ENCODE measurements at regions not wholly inside any gene's neighbourhood (a gene's known extent, or its start where the extent isn't known, plus 50 kb on each side); places are given as distances from the start of the nearest gene placed in this dataset.

GRCh38 chr5:174518512-174518911, 205.9 kb upstream of the MSX2 start:
- peaks cover 34% of the 10 kb centered on the region for H3K9me3 Mint-ChIP-seq

DNA sequence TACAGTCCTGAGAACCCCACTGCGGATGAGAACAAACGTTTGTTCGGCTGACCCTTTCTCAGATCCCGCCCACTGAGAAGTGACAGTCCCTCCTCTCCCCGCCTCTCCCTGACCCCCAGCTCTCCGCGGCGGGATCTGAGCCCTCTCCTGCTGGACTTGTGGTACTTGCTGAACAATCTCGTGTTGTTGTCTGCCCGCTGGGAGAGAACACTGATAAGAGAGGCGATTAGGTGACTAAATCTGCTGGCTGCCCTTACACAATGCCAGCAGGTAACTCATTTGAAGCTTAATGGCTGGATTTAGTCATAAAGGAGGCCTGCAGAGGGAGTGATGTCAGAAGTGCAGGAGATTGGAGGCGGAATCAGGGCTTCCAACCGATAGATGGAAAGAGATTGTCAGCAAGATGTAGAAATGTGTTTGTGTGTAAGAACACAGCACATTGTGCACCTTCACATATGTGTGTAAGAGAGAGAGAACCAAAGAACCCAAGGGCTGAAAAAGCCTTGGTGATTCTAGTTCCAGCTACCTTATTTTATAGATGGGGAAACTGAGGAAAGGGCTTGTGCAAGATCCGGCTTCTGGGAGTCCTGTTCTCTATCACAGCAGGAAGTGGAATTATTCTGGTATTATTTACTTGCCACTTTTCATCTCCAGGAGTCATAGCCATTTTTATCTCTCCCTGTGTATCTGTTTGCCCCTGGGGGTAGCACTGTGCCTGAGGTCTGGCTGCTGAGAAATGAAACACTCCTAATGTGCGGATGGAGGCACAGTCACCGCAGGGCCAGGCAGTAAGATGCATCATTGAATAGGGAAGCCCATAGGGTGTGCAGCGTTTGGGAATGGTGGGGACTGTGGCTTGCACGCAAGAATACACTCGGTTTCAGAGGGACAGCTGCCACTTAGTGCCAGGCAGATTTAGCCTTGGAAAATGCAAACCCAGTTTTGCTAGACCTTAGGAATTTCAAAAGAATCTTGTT, 203.7 kb upstream of the MSX2 start:
- Mint-ChIP-seq H3K27ac (no peak overlapping the region), H3K36me3 (ENCODE audit: low read depth) (no peaks in the 10 kb centered on the region), H3K4me1 (ENCODE audit: low read depth) (no peaks in the 10 kb centered on the region), H3K9me3 (peaks cover 21% of the 10 kb centered on the region), H3K4me3 (no peak overlapping the region), H3K27me3 (ENCODE audit: insufficient read depth) (no peaks in the 10 kb centered on the region; the same call in 1 of the 2 replicates)
- DNase-seq = no peak
- no peak for TF ChIP-seq CTCF (IDR thresholded peaks at IDR 0.05)

More at GRCh38 chr5:174518512-174518911, 205.9 kb upstream of the MSX2 start:
- Mint-ChIP-seq H3K27ac (no peak overlapping the region), H3K4me1 (ENCODE audit: low read depth) (no peaks in the 10 kb centered on the region), H3K27me3 (ENCODE audit: insufficient read depth) (no peaks in the 10 kb centered on the region; the same call in 1 of the 2 replicates), H3K4me3 (no peak overlapping the region), H3K36me3 (ENCODE audit: low read depth) (no peaks in the 10 kb centered on the region)
- no peak for DNase-seq
- no peak for TF ChIP-seq CTCF (IDR thresholded peaks at IDR 0.05)

GRCh38 chr5:174521449-174521848, 202.9 kb upstream of the MSX2 start:
- no peaks in the 10 kb centered on the region for H3K36me3 Mint-ChIP-seq (ENCODE audit: low read depth)
- no peak overlapping the region for H3K27ac Mint-ChIP-seq
- no peaks in the 10 kb centered on the region; the same call in 1 of the 2 replicates for H3K27me3 Mint-ChIP-seq (ENCODE audit: insufficient read depth)
- DNase-seq = no peak
- H3K9me3 Mint-ChIP-seq = peaks cover 21% of the 10 kb centered on the region
- no peaks in the 10 kb centered on the region for H3K4me1 Mint-ChIP-seq (ENCODE audit: low read depth)
- no peak overlapping the region for H3K4me3 Mint-ChIP-seq
- no peak for TF ChIP-seq CTCF (IDR thresholded peaks at IDR 0.05)

DNA sequence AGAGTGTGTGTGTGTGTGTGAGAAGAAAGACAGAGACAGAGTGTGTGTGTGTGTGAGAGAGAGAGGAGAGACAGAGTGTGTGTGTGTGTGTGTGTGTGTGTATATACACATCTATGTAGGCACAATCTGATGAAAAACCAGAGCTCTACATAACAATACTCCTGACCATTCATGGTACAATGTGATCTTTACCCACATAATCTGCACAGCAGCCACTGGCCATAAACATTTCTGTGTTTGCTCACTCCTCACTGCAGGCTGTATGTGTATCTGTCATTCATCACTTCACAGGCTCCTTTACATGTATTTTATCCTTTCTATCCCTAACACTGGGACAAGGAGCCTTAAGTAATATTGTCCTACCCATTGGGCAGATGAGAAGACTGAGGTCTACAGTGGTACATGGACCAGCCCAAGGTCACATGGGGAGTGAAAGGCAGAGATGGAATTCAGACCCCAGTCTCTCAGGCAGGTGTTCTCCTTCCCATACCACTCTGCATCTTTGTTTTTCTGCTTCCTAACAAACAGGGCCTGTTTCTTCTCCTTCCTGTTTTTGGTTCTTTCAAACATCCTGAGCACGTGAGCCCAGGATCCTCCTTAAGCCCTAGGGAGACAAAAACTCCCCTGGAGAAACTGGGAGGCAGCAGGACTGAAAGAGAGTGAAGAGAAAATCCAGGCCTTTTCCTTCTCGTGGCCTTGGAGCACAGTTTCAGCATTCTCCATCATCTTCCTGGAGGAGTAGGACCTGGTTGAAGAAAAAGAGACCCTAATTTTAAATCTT, 201.7 kb upstream of the MSX2 start:
- Mint-ChIP-seq H3K4me3 (no peak overlapping the region), H3K36me3 (ENCODE audit: low read depth) (no peaks in the 10 kb centered on the region)

More for the DNA sequence above, 201.7 kb upstream of the MSX2 start:
- peaks cover 1% of the 10 kb centered on the region for H3K27me3 Mint-ChIP-seq (ENCODE audit: insufficient read depth)
- DNase-seq = no peak
- peaks cover 21% of the 10 kb centered on the region for H3K9me3 Mint-ChIP-seq
- H3K4me1 Mint-ChIP-seq (ENCODE audit: low read depth) = no peaks in the 10 kb centered on the region
- TF ChIP-seq CTCF (IDR thresholded peaks at IDR 0.05) = no peak
- H3K27ac Mint-ChIP-seq = no peak overlapping the region
